Parathyroid adenoma (tissue), 2 donors: ENCODE measurements at regions not wholly inside any gene's neighbourhood (a gene's known extent, or its start where the extent isn't known, plus 50 kb on each side); places are given as distances from the start of the nearest gene placed in this dataset.

Experiments
- H2AFZ ChIP-seq: fragments of 300-600 bp; sonication (generic); one replicate; pipeline ENCODE4 v1.7.0; 2017; ENCODE audit warnings: antibody characterized with exemption, mild to moderate bottlenecking
- H3K27ac ChIP-seq: fragments of 300-600 bp; sonication (generic); one replicate; pipeline ENCODE4 v1.7.0; 2017
- H3K27me3 ChIP-seq: fragments of 300-600 bp; sonication (generic); one replicate; pipeline ENCODE4 v1.7.0; 2017; ENCODE audit warnings: low read length; ENCODE audit not compliant: control insufficient read depth, insufficient read depth
- H3K36me3 ChIP-seq: fragments of 300-600 bp; sonication (generic); one replicate; pipeline ENCODE4 v1.7.0; 2017; ENCODE audit warnings: low read length; ENCODE audit not compliant: control insufficient read depth, insufficient read depth
- H3K4me1 ChIP-seq: fragments of 300-600 bp; sonication (generic); one replicate; pipeline ENCODE4 v1.7.0; 2017; ENCODE audit warnings: control low read depth
- H3K4me2 ChIP-seq: fragments of 300-600 bp; sonication (generic); one replicate; pipeline ENCODE4 v1.7.0; 2017; ENCODE audit warnings: low read length
- H3K4me3 ChIP-seq: fragments of 300-600 bp; sonication (generic); one replicate; pipeline ENCODE4 v1.7.0; 2017; ENCODE audit warnings: low read depth, low read length
- H3K79me2 ChIP-seq: fragments of 300-600 bp; sonication (generic); one replicate; pipeline ENCODE4 v1.7.0; 2017; ENCODE audit warnings: control low read depth
- H3K9ac ChIP-seq: fragments of 300-600 bp; sonication (generic); one replicate; pipeline ENCODE4 v1.7.0; 2017; ENCODE audit warnings: mild to moderate bottlenecking
- H3K9me3 ChIP-seq: fragments of 300-600 bp; sonication (generic); one replicate; pipeline ENCODE4 v1.7.0; 2017; ENCODE audit warnings: low read length; ENCODE audit not compliant: control insufficient read depth
- CTCF ChIP-seq: fragments of 300-600 bp; sonication (generic); IDR thresholded peaks from one replicate; pipeline ENCODE4 v1.7.0; 2017; ENCODE audit warnings: antibody characterized with exemption, mild to moderate bottlenecking
- donor health status: primary hyperparathyroidism.

- no peak overlapping the region for H2AFZ ChIP-seq
- H3K79me2 ChIP-seq = no peaks in the 10 kb centered on the region
- H3K27ac ChIP-seq = no peak overlapping the region
- no peaks in the 10 kb centered on the region for H3K27me3 ChIP-seq
- H3K4me1 ChIP-seq = no peaks in the 10 kb centered on the region
- no peak for TF ChIP-seq CTCF
- no peaks in the 10 kb centered on the region for H3K36me3 ChIP-seq
- H3K4me3 ChIP-seq = no peak overlapping the region
- H3K9me3 ChIP-seq = no peaks in the 10 kb centered on the region
- no peak overlapping the region for H3K9ac ChIP-seq
- no peak overlapping the region for H3K4me2 ChIP-seq
Observed at GRCh38 chr16:5789033-5789432, 691.4 kb upstream of the EEF2KMT start.

DNA sequence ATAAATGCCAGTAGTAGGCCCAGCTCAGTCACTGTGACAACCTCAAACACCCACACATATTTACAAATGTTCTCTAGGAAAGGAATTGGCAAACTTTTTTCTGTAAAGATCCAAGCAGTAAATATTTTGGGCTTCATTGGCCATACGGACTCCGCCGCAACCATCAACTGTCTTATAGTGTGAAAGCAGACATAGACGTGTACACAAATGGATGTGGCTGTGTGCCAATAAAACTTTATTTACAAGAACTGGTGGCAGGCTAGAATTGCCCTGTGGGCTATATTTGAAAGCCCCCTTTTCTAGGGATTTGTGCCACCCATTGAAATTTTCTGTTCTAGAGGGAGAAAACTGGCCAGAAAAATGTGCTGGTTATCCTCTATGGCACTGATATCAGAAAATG lies 683.8 kb upstream of the EEF2KMT start:
- H3K9ac ChIP-seq = no peak overlapping the region
- H3K79me2 ChIP-seq = no peaks in the 10 kb centered on the region
- H3K27ac ChIP-seq = no peak overlapping the region
- no peak overlapping the region for H3K4me2 ChIP-seq
- no peak for TF ChIP-seq CTCF
- no peak overlapping the region for H2AFZ ChIP-seq
- no peaks in the 10 kb centered on the region for H3K9me3 ChIP-seq
- H3K4me1 ChIP-seq = no peaks in the 10 kb centered on the region
- no peaks in the 10 kb centered on the region for H3K27me3 ChIP-seq
- no peak overlapping the region for H3K4me3 ChIP-seq
- H3K36me3 ChIP-seq = no peaks in the 10 kb centered on the region

- H3K9ac ChIP-seq = no peak overlapping the region
- H3K9me3 ChIP-seq = no peaks in the 10 kb centered on the region
- H3K4me3 ChIP-seq = no peak overlapping the region
- H3K36me3 ChIP-seq = no peaks in the 10 kb centered on the region
- H3K4me1 ChIP-seq = no peaks in the 10 kb centered on the region
- H3K79me2 ChIP-seq = no peaks in the 10 kb centered on the region
- H3K27ac ChIP-seq = no peak overlapping the region
- no peaks in the 10 kb centered on the region for H3K27me3 ChIP-seq
- no peak overlapping the region for H3K4me2 ChIP-seq
- no peak overlapping the region for H2AFZ ChIP-seq
- no peak for TF ChIP-seq CTCF
Observed at GRCh38 chr16:5776876-5777275, 679.3 kb upstream of the EEF2KMT start.

DNA sequence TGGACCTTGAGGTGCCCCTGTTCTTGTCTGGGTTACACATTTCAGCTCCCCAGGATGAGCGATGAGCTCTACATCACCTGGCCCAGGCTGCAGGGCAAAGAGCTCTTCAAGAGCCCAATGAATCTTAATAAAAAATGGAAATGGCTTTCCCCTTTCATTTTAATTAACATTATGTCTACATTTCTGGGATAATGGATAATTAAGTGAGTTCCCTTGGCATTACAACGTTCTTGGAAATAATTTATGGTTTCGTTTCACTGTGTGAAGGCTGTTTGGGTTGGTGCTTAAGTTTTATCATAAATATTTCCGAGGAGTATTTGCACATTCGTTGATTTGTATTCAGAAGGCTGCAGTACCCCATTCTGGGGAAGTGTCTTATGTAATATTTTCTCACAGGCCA lies 678.3 kb upstream of the EEF2KMT start:
- H3K27ac ChIP-seq = no peak overlapping the region
- H3K4me2 ChIP-seq = no peak overlapping the region
- H3K36me3 ChIP-seq = no peaks in the 10 kb centered on the region
- H2AFZ ChIP-seq = no peak overlapping the region
- H3K27me3 ChIP-seq = no peaks in the 10 kb centered on the region
- no peaks in the 10 kb centered on the region for H3K4me1 ChIP-seq
- no peak for TF ChIP-seq CTCF
- H3K9ac ChIP-seq = no peak overlapping the region
- no peaks in the 10 kb centered on the region for H3K79me2 ChIP-seq
- H3K9me3 ChIP-seq = no peaks in the 10 kb centered on the region
- no peak overlapping the region for H3K4me3 ChIP-seq

- TF ChIP-seq CTCF = no peak
- no peak overlapping the region for H3K27ac ChIP-seq
- no peaks in the 10 kb centered on the region for H3K4me1 ChIP-seq
- H3K9me3 ChIP-seq = no peaks in the 10 kb centered on the region
- no peak overlapping the region for H3K4me2 ChIP-seq
- no peak overlapping the region for H2AFZ ChIP-seq
- no peak overlapping the region for H3K9ac ChIP-seq
- H3K79me2 ChIP-seq = no peaks in the 10 kb centered on the region
- no peak overlapping the region for H3K4me3 ChIP-seq
- no peaks in the 10 kb centered on the region for H3K36me3 ChIP-seq
- H3K27me3 ChIP-seq = no peaks in the 10 kb centered on the region
Observed at GRCh38 chr16:5770118-5770517, 672.5 kb upstream of the EEF2KMT start.
